Left colon (tissue), 2 donors: ENCODE measurements at regions not wholly inside any gene's neighbourhood (a gene's known extent, or its start where the extent isn't known, plus 50 kb on each side); places are given as distances from the start of the nearest gene placed in this dataset.

Source experiments
- ATAC-seq: fragments of 200-7000 bp; cut with Tn5 transposase; one replicate; pipeline ENCODE4 v1.9.1; 2020; ENCODE audit warnings: mild to moderate bottlenecking, moderate library complexity
- DNase-seq, 2 donors: peaks; one replicate each; pipeline ENCODE4 v3.0.0-alpha.2; 2020
- intact Hi-C, 2 donors: fragments of 100-400 bp; cut with DNase I in 1 of 2; cut with micrococcal nuclease in 1 of 2; formaldehyde crosslinking; loops; one replicate each; pipeline versions ENCODE4 v1.11.2 to v1.14.0; 2022; cut with DNase I, micrococcal nuclease
- donor health status: DM: no; HTN: no; CAD: no.
- donor health status: DM: yes; HTN: yes; CAD: no.

DNA sequence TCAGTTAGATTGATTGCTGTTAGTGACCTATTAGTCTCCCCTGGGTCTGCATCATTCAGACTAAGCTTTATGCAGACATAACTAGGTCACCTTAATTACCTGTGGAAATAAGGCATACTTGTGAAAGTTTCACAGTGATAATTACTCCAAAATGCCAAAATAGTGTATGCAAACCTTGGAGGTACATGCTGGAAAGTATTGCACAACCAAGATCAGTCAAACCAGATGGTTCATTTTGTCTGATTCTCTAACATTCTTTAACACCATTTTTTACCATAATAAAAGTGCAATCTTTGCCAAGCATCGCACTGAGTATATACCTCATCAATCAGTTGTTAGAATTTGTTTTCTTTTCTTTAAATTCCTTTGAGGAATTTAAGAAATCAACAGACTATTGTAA is 186.3 kb upstream of the TMEFF2 start:
- ATAC-seq (no peak), DNase-seq (no peak)
- intact Hi-C loops = no loop called here

DNA sequence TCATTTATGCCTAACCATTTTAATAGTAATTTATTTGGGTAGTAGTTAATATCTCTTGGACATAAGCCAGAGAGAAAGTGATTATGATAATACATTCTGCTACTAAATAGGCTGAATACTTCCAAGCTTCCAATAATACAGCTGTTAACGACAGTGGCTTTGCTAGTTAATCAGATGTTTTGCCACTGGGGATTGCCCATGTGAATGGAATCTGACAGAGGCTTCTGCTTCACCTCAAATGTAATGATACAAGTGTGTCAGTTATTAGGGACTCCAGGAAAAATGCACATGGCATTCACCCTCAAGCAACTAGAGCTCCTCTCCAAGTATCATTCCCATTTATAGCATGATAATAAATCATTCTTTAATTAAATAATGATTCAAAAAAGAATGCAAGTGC is 185.0 kb upstream of the TMEFF2 start:
- no peak for DNase-seq
- intact Hi-C loops = no loop called here
- ATAC-seq = no peak

DNA sequence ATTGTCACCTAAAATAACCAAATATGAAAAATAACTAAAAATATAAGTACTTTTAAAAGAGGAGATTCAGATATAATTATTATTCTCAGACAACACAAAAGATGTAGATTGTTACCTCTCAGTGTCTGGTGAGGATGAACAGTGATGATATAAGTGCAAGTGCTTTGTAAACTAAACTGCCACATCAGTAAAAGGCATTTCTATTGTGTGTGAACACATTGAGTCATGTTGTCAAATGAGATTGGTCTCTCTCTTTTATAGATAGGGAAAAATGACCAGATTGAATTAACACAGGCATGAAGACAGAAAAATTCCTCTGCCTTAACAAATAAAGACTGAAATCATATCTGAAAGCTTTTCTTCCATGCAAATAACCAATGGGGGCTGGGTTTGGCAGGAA is 182.4 kb upstream of the TMEFF2 start:
- ATAC-seq (no peak), DNase-seq (no peak)
- intact Hi-C loops = no loop called here

DNA sequence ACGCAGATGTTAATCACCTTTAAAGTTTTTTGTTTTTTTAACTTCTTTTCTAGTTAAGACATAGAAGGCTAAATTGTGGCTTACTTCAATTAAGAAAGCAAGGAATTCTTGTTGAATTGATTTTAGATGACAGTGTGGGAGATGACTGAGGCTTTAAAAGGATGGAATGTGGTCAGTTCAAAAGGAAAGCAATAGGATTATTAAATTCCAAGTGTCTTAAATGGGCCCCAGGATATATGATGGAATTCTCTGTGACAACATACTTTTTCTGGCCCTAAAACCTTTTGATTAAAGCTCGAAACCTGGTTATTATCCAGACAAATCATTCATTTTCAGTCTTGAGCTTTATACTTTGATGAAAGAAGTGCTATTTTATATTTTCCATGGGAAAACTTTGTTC is 179.0 kb upstream of the TMEFF2 start:
- DNase-seq (no peak), ATAC-seq (no peak)
- intact Hi-C loops = no loop called here

DNA sequence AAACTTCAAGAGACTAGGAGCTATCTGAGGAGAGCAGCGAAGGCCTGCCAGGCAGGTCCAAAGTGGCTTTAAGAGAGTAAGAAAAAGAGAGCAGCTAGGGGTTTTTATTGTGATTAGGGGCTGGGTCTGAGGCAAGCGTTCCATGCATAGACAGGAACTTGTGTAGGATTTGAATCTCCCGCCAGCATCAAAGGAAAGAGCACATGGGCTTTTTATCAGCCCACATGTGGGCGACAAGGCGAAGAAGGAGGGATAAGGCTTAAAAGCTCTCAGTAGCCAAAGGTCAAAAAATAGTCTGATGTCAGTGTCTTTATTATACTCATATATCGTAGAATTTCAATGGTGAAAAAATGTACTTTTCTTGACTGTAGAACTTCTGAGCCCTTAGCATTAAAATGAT is 178.5 kb upstream of the TMEFF2 start:
- intact Hi-C loops = no loop called here

DNA sequence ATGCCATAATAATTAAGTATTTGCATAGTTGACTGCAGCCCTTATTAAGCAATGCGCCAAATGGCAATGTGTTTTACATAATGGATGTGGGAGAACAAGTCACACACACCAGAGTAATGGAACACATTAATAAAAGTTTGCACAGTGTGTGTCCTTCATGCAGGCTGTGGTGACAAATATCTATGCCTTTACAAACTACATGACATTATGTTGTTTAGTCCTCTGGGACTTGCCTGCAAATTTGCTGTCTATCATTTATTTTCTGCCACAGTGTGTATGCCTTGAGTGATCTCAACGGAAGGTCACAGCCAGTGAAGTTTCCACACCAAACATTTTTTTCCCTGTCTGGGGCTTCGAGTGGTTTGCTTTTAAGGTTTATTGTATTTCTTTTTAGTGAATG is 175.2 kb upstream of the TMEFF2 start:
- no peak for DNase-seq
- intact Hi-C loops = no loop called here
- ATAC-seq = no peak

More for the DNA sequence above, 178.5 kb upstream of the TMEFF2 start:
- no peak for ATAC-seq
- no peak for DNase-seq

DNA sequence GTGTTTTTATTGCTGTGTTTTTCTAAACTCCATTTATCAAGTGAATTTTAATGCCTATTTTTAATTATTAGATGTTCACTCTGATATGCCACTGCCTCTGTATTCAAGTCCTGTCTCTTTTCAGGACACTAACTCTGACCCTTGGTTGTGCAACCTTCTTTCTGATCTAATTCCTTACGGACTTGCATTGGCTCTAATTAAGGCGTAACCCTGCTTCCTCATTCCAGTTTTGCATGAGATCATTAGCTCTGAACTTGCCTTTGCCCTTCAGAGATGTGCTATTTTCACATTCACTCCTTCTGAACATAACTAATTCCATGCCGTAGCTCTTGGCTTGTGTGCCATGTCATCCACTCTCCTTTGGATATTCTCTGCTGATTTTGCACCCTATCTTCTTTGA is 162.5 kb upstream of the TMEFF2 start:
- intact Hi-C loops = no loop called here
- ATAC-seq (peak; percentile 35), DNase-seq (no peak)

DNA sequence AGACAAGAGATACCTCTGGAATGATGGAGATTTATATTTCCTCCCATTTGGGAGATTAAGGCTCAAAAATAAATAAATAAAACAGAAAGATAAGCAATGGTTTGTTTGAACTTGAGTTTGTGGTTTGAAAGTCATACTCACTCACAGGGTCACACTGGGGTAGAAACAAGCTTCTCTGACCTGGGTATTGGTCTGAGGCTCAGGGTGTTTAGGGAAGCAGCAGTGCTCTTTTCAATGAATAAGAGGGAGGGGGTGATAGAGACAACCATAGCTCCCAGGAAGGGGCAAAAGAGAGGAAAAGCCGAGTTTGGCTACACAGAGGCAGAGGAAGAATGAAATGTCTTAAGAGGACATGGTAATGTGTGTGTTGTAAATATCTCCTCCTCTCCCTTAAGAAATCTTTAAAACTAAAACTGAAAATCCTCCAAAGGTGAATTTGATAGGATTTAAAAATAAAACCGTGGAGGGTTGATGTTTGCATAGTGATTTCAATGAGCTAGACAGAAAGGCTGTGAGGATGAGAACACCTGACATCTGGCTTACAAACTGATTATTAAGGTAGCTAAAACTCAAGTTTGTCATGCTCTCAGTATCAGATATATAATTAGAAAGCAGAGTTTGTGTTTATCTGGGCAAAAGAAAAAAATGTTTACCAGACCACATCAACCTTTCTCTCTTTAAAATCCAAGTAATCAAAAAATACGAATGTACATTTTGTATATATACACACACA is 159.9 kb upstream of the TMEFF2 start:
- intact Hi-C loops = no loop called here
- DNase-seq = no peak
- ATAC-seq = no peak

DNA sequence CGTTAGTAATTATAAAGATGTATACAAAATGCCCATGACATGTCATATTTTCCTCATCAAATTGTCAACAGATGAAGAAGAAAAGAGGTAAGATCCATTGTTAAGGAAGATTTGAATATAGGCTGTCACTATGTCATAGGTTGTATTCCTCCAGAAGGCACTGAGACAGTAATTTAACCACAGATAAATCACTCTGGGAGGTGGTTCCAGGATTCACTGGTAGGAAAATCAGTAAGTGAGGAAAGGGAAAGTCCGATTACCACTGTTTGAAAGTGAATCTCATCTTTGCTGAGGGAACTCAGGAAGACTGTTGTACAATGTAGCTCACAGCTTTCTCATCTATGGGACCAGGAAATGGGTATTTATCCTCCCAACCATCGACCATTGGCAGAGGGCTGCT is 152.8 kb upstream of the TMEFF2 start:
- intact Hi-C loops = no loop called here
- DNase-seq (no peak), ATAC-seq (no peak)

DNA sequence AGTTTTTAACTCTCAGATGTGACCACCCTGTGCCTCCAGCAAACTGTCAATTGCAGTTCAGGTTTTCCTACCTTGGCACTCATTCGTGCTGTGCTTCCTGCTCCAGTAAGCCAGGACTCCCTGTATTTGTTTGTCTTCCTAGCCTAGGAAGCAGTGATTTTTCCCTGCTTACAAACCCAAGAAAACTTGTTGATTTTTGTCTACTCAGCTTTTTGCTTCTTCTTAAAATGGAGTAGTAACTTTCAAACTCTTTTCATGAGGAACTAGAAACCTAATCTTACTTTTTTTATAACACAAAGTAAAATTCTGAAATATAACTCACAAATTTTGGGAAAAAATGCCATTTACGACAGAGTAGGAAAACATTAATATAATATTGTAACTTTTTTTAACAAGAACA is 150.6 kb upstream of the TMEFF2 start:
- intact Hi-C loops = no loop called here
- no peak for ATAC-seq
- DNase-seq = no peak

DNA sequence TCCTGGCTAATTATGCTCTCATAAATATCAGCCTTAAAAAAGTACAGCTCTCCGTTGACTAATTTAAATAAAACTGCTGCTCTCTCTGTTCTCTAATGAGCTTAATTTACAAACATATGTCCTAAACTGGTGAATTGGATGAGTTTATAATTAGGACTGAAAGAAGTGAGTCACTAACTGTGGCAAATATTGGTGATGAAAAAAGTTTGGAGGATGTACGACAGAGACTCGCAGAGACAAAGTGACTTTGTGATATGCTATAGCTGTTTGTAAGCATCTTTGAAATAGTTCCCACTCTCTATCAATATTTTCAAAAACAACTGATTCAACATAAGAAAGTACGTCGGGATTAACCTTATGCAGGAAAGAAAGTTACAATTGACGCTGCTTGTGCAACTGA is 138.9 kb upstream of the TMEFF2 start:
- intact Hi-C loops = no loop called here
- ATAC-seq (no peak), DNase-seq (no peak)

DNA sequence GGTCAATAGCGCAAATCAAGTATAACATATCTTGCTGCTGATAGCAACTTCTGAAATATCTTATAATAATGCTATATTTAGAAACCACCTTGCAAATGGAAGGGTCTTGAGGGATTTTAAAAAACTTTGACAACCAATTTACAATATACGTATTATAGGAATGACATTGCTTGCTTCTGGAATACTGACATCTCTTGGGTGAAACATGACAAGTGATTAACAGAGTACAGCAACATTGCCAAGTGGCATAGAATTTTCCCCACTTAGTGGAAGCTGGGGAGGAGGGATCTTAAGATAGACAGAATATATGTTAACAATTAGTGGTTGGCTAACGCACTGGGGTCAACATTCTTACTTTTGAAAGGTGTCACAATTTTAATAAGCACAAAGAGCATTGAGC is 133.6 kb upstream of the TMEFF2 start:
- ATAC-seq = no peak
- no peak for DNase-seq
- intact Hi-C loops = no loop called here

DNA sequence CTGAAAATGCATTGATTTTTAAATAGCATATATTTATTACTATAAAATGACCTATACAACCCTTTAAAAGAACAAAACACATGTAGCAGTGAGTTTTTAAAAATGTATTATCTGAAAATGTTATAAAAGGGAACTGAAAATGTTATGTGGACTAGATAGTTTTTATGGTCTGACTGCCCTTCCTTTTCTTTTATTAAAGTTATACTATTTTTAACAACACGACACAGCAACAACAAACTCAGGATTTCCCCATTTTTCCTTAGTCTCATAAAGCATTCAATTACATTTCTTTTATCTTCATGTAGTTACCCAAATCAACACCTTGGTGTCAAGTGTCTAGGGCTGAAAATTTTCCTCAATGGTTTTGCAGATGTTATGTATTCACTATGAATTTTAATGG is 132.8 kb upstream of the TMEFF2 start:
- DNase-seq (no peak), ATAC-seq (no peak)
- intact Hi-C loops = no loop called here

DNA sequence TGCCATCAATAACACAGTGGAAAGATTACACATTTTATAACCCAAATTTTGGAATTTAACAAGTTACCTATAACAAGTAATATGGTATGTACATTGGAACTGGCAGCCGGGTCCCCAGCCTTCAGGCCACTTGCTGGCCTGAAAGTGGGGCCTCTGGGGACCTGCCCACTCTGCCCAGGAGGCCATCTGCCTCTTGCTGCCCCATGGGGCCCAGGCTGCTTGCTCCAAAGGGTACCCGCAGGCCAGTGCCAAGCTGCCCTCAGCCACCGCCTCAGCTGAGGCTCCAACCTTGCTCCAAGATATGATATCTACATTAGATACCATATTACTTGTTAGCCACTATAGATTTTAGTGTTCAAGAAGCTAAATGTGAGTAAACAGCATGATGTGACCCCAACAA is 120.8 kb upstream of the TMEFF2 start:
- ATAC-seq = no peak
- DNase-seq = no peak
- intact Hi-C loops = no loop called here

DNA sequence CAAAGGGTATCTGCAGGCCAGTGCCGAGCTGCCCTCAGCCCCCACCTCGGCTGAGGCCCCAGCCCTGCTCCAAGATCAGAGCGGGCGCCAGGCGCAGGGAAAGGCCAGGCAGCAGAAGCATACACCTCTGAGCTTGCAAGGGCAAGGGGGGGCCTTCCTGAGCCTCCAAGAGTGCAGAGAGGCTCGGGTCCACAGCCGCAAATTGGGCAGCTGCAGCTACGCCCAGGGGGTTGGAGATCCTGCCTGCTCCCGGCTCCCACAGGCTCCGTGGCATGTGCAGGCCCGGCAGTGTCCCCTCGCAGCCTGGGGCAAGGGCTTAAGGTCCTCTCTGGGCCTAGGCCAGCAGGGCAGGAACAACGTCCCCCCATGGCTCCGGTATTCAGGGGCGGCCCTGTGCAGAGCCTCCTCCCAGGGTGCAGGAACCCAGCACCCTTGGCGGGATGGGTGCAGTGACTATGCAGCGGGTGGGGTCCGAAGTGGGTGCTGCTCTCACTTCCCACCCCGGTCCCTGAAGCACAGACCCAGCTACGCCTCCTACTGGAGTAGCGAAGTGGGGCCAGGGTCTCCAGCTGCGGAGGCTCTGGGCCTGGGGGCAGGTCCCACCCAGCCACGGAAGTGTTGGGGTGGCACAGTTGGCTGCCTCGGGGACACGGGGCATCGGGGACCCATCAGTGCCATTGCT is 120.2 kb upstream of the TMEFF2 start:
- DNase-seq = no peak
- no peak for ATAC-seq
- intact Hi-C loops = no loop called here

DNA sequence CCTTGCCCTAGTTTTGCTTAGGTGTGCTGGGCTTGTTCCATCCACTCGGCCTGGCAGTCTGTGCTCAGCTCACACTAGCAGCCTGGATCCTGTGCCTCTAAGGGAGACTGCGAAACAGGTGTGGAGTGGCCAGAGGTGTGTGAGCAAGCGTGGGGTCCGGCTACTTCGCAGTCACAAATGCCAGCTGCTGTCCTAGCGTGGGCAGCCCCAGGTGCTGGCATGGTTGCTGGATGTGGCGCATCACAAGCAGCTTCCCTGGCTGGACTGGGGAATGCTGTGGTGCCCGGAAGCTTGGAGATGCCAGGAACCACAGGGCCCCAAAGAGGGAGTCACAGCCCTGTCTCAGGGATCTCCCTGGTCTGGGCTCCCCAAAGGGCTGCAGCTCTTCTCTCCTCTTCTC is 119.0 kb upstream of the TMEFF2 start:
- no peak for ATAC-seq
- intact Hi-C loops = no loop called here
- DNase-seq = no peak

DNA sequence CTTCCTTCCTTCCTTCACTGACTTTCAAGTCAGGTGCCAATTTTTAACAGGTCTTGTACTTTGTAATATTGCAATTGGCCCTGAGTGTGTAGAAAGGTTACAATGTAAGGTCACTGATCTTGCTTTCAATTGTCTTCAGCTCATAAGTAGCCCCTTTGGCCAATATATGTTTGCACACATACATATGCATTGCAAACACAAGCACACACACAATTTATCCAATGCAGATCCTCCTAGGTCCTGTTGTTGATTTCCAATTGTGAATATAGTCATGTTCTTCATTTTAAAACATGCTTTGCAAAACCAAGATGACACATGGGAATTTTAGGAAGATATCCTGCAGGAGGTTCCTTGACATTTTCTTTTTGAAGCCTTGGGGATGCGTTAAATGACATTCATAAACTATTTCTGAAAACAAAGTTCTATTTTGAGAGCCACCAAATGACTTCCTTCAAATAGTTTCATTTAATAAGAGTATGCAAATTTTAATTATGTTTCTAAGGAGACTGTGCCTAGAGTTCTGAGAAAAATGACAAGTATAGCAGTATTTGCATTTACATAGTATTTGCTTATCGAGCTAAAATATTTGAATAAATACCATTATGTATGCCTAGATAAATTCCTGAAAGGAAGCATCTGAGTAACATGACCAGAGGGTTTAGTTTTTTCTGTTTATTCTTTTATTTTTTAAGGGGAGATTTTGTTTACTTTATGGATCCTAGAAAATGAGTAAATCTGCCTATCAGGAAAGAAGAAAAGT is 117.1 kb upstream of the TMEFF2 start:
- DNase-seq (no peak), ATAC-seq (no peak)
- intact Hi-C loops = no loop called here

DNA sequence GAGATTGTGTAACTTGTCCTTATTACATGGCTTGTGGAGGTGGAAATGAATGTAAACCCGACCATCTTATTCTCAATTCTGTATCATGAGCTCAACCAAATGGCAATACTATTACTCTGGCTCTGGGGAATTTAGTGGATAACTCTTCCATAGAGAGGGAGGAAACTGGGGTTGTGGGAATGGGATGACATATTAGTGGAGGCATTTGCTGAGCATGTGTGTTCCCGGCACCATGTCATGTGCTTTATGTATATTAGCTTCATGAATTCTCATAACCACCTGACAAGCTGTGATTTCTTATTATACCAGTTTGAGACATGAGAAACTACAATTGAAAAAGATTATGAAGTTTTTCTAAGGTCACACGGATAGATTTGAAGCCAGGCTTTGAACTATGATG is 112.8 kb upstream of the TMEFF2 start:
- ATAC-seq = no peak
- no peak for DNase-seq
- intact Hi-C loops = no loop called here

DNA sequence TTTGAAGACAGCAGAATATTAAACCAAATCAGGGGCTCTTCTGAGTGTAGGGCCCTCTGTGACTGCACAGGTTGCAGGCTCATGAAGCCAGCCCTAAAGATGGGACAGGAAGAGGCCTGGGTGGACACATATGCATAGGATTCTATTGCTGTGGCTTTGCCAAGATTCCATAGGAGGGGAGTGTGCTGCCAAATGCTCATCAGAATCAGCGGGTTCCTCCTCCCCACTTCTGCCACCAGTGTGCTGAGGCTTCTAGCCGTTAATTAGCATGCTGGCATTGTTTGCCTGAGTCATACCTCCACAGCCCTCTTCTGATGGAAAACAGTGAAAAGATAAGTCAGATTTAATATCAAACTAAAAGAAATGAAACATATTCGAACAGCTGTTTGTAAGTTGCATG is 103.9 kb upstream of the TMEFF2 start:
- ATAC-seq (no peak), DNase-seq (no peak)
- intact Hi-C loops = no loop called here

DNA sequence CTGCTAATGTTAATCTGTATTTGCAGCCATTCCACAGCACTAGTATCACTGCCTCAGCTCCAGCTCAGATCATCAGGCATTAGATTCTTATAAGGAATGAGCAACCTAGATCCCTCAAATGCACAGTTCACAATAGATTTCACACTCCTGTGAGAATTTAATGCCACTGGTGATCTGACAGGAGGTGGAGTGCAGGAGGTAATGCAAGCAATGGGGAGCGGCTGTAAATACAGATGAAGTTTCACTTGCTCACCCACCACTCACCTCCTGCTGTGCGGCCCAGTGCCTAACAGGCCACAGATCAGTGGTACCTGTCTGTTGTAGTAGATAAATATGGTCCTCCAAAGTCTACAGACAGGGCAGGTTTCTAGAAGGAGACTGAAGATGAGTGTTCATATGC is 97.7 kb upstream of the TMEFF2 start:
- ATAC-seq = no peak

More for the DNA sequence above, 97.7 kb upstream of the TMEFF2 start:
- DNase-seq = no peak
- intact Hi-C loops = no loop called here
